ENCODE measurements at regions not wholly inside any gene's neighbourhood (a gene's known extent, or its start where the extent isn't known, plus 50 kb on each side); places are given as distances from the start of the nearest gene placed in this dataset.

GRCh38 chr2:144824306-144825080, 304.6 kb upstream of the ZEB2 start:
- Mint-ChIP-seq H3K4me1 (ENCODE audit: low read depth, unreplicated experiment) (no peaks in the 10 kb centered on the region), H3K9me3 (ENCODE audit: unreplicated experiment) (peaks cover 4% of the 10 kb centered on the region), H3K27me3 (ENCODE audit: low read depth, unreplicated experiment) (no peaks in the 10 kb centered on the region), H3K36me3 (ENCODE audit: low read depth, unreplicated experiment) (no peaks in the 10 kb centered on the region), H3K27ac (ENCODE audit: unreplicated experiment) (no peak overlapping the region), H3K4me3 (ENCODE audit: unreplicated experiment) (no peak overlapping the region)
- Histone ChIP-seq H3K27ac (ENCODE audit: low read depth, low read length) (no peak overlapping the region), H3K27me3 (ENCODE audit: insufficient read depth, low read length) (no peaks in the 10 kb centered on the region), H4K20me1 (ENCODE audit: insufficient read depth, low read length) (no peaks in the 10 kb centered on the region), H3K4me1 (ENCODE audit: insufficient read depth, low read length) (no peaks in the 10 kb centered on the region), H3K9me3 (ENCODE audit: insufficient read depth, low read depth, low read length) (no peaks in the 10 kb centered on the region), H3K36me3 (ENCODE audit: insufficient read depth, low read length) (no peaks in the 10 kb centered on the region), H3K79me2 (ENCODE audit: insufficient read depth, low read length) (no peaks in the 10 kb centered on the region), H3K9ac (ENCODE audit: low read length) (no peak overlapping the region), H3K4me3 (ENCODE audit: insufficient read depth, low read depth, low read length) (no peak overlapping the region), H3K4me2 (ENCODE audit: low read length) (no peak overlapping the region), H2AFZ (ENCODE audit: low read depth, low read length) (no peak overlapping the region)
- DNase-seq (ENCODE audit: low read depth) (no peak), FAIRE-seq (no peak)
- TF ChIP-seq EZH2 (IDR thresholded peaks at IDR 0.05; ENCODE audit: insufficient read depth, low read length) (no peak), CTCF (IDR thresholded peaks at IDR 0.05; ENCODE audit: insufficient read depth, low read depth, low read length) (no peak)

GRCh38 chr2:144822966-144823365, 303.0 kb upstream of the ZEB2 start:
- Histone ChIP-seq H3K4me1 (ENCODE audit: insufficient read depth, low read length) (no peaks in the 10 kb centered on the region), H3K9me3 (ENCODE audit: insufficient read depth, low read depth, low read length) (no peaks in the 10 kb centered on the region), H2AFZ (ENCODE audit: low read depth, low read length) (no peak overlapping the region), H3K27me3 (ENCODE audit: insufficient read depth, low read length) (no peaks in the 10 kb centered on the region), H3K4me3 (ENCODE audit: insufficient read depth, low read depth, low read length) (no peak overlapping the region), H3K9ac (ENCODE audit: low read length) (no peak overlapping the region), H3K79me2 (ENCODE audit: insufficient read depth, low read length) (no peaks in the 10 kb centered on the region), H3K4me2 (ENCODE audit: low read length) (no peak overlapping the region), H3K36me3 (ENCODE audit: insufficient read depth, low read length) (no peaks in the 10 kb centered on the region), H3K27ac (ENCODE audit: low read depth, low read length) (no peak overlapping the region), H4K20me1 (ENCODE audit: insufficient read depth, low read length) (no peaks in the 10 kb centered on the region)
- Mint-ChIP-seq H3K36me3 (ENCODE audit: low read depth, unreplicated experiment) (no peaks in the 10 kb centered on the region), H3K27me3 (ENCODE audit: low read depth, unreplicated experiment) (no peaks in the 10 kb centered on the region), H3K4me1 (ENCODE audit: low read depth, unreplicated experiment) (no peaks in the 10 kb centered on the region), H3K4me3 (ENCODE audit: unreplicated experiment) (no peak overlapping the region), H3K9me3 (ENCODE audit: unreplicated experiment) (peaks cover 4% of the 10 kb centered on the region), H3K27ac (ENCODE audit: unreplicated experiment) (no peak overlapping the region)
- DNase-seq (ENCODE audit: low read depth) (no peak), FAIRE-seq (no peak)
- TF ChIP-seq CTCF (IDR thresholded peaks at IDR 0.05; ENCODE audit: insufficient read depth, low read depth, low read length) (no peak), EZH2 (IDR thresholded peaks at IDR 0.05; ENCODE audit: insufficient read depth, low read length) (no peak)

GRCh38 chr2:144812288-144812687, 292.4 kb upstream of the ZEB2 start:
- H2AFZ ChIP-seq (ENCODE audit: low read depth, low read length), result no peak overlapping the region
- no peaks in the 10 kb centered on the region for H3K27me3 Mint-ChIP-seq (ENCODE audit: low read depth, unreplicated experiment)
- H3K9me3 Mint-ChIP-seq (ENCODE audit: unreplicated experiment), result no peaks in the 10 kb centered on the region
- no peaks in the 10 kb centered on the region for H3K4me1 ChIP-seq (ENCODE audit: insufficient read depth, low read length)
- no peaks in the 10 kb centered on the region for H3K79me2 ChIP-seq (ENCODE audit: insufficient read depth, low read length)
- TF ChIP-seq CTCF (IDR thresholded peaks at IDR 0.05; ENCODE audit: insufficient read depth, low read depth, low read length), result no peak
- TF ChIP-seq EZH2 (IDR thresholded peaks at IDR 0.05; ENCODE audit: insufficient read depth, low read length), result no peak
- no peaks in the 10 kb centered on the region for H3K36me3 ChIP-seq (ENCODE audit: insufficient read depth, low read length)
- no peaks in the 10 kb centered on the region for H3K9me3 ChIP-seq (ENCODE audit: insufficient read depth, low read depth, low read length)
- no peaks in the 10 kb centered on the region for H4K20me1 ChIP-seq (ENCODE audit: insufficient read depth, low read length)
- H3K9ac ChIP-seq (ENCODE audit: low read length), result no peak overlapping the region
- H3K4me3 Mint-ChIP-seq (ENCODE audit: unreplicated experiment), result no peak overlapping the region
- H3K27ac ChIP-seq (ENCODE audit: low read depth, low read length), result no peak overlapping the region
- H3K27ac Mint-ChIP-seq (ENCODE audit: unreplicated experiment), result no peak overlapping the region
- no peak overlapping the region for H3K4me2 ChIP-seq (ENCODE audit: low read length)
- no peaks in the 10 kb centered on the region for H3K4me1 Mint-ChIP-seq (ENCODE audit: low read depth, unreplicated experiment)
- no peak overlapping the region for H3K4me3 ChIP-seq (ENCODE audit: insufficient read depth, low read depth, low read length)
- FAIRE-seq (no peak), DNase-seq (ENCODE audit: low read depth) (no peak)
- H3K27me3 ChIP-seq (ENCODE audit: insufficient read depth, low read length), result no peaks in the 10 kb centered on the region
- no peaks in the 10 kb centered on the region for H3K36me3 Mint-ChIP-seq (ENCODE audit: low read depth, unreplicated experiment)

Measured in astrocyte (in vitro differentiated cells and primary cell).